ENCODE measurements at regions not wholly inside any gene's neighbourhood (a gene's known extent, or its start where the extent isn't known, plus 50 kb on each side); places are given as distances from the start of the nearest gene placed in this dataset.

DNA sequence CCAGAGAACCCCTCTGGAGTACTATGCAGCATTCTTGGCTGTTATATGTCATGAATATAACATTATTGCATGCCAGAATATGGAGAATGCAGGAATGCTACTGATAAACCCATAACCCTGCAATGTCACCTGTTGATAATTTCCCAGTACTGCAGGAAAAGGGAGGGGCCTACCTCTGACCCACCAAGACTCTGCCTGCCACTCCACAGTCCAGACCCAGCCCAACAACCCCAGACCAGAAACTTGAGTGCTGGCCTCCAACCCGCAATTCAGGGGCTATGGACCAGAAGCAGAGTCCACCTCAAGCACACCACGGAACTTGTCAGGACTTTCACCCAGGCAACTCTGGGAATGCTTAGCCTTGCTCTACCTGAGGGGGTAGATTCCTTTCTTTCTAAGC is 92.9 kb upstream of the WDR44 start:
- Histone ChIP-seq H3K4me1 (replicated peaks in 1 of 4; ENCODE audit: control insufficient read depth in 3 of 4, insufficient read depth in 4 of 4, low read length in 3 of 4) (no peaks in the 10 kb centered on the region), H2BK120ac (replicated peaks; ENCODE audit: low read depth, low read length) (no peak overlapping the region), H3K36me3 (ENCODE audit: control insufficient read depth in 2 of 4, insufficient read depth in 4 of 4, low read length in 3 of 4) (no peaks in the 10 kb centered on the region), H2BK5ac (ENCODE audit: low read depth, low read length) (no peak overlapping the region), H3K56ac (replicated peaks; ENCODE audit: insufficient read length, low read depth, low read length) (no peak overlapping the region), H3K79me1 (ENCODE audit: low read depth, low read length) (no peaks in the 10 kb centered on the region), H3K18ac (ENCODE audit: extremely low read depth, low read length) (no peak overlapping the region), H2BK15ac (ENCODE audit: low read length) (no peak overlapping the region), H2BK12ac (ENCODE audit: low read depth, low read length) (no peak overlapping the region), H3K79me2 (ENCODE audit: control insufficient read depth in 1 of 2, insufficient read depth in 2 of 2, low read length in 2 of 2) (no peaks in the 10 kb centered on the region), H4K8ac (ENCODE audit: extremely low read depth, insufficient read depth, low read length) (no peak overlapping the region), H3K27me3 (replicated peaks in 1 of 4; ENCODE audit: control insufficient read depth in 3 of 4, extremely low read depth in 1 of 4, insufficient read depth in 3 of 4, low read length in 3 of 4) (no peaks in the 10 kb centered on the region), H3K14ac (ENCODE audit: insufficient read length) (no peak overlapping the region), H3K23me2 (ENCODE audit: low read depth, low read length) (no peaks in the 10 kb centered on the region), H3K23ac (ENCODE audit: insufficient read length) (no peak overlapping the region), H3K4me3 (ENCODE audit: extremely low read depth in 1 of 4, insufficient read depth in 2 of 4, low read depth in 3 of 4, low read length in 4 of 4) (no peak overlapping the region), H4K91ac (replicated peaks; ENCODE audit: insufficient read length, low read length) (no peak overlapping the region), H3K9me3 (ENCODE audit: insufficient read depth in 2 of 2, low read depth in 1 of 2, low read length in 1 of 2) (no peaks in the 10 kb centered on the region), H2AFZ (ENCODE audit: low read length) (no peak overlapping the region), H2AK5ac (ENCODE audit: low read depth, low read length) (no peak overlapping the region), H4K5ac (ENCODE audit: insufficient read length, low read depth, low read length) (no peak overlapping the region), H2BK20ac (ENCODE audit: low read length) (no peak overlapping the region), H3K27ac (ENCODE audit: low read depth, low read length) (no peak overlapping the region), H3K4me2 (ENCODE audit: insufficient read depth in 1 of 2, low read depth in 2 of 2, low read length in 2 of 2) (no peak overlapping the region), H3K9ac (replicated peaks in 1 of 4; ENCODE audit: extremely low read depth in 1 of 4, low read depth in 3 of 4, low read length in 3 of 4) (no peak overlapping the region), H4K20me1 (replicated peaks in 1 of 2; ENCODE audit: control insufficient read depth in 1 of 2, insufficient read depth in 2 of 2, low read length in 2 of 2) (no peaks in the 10 kb centered on the region), H3K4ac (replicated peaks; ENCODE audit: insufficient read length, low read depth, low read length) (no peak overlapping the region)
- 100% methylated on average over 1 of the region's 2 CpGs; no CpG with 5 or more reads in 1 of the 2 experiments for WGBS, 2 experiments (ENCODE audit: extremely low coverage in 1 of 2, insufficient coverage in 1 of 2, insufficient read length in 1 of 2, insufficient replicate concordance in 2 of 2, low coverage in 1 of 2, low lambda C conversion rate in 2 of 2, missing lambda C conversion rate in 1 of 2)
- FAIRE-seq = no peak
- ChIA-PET CTCF (ENCODE audit: partially characterized antibody) (no interaction called here), POLR2A (ENCODE audit: partially characterized antibody) (no interaction called here)
- no peak for DNase-seq (ENCODE audit: low read depth in 1 of 2, low spot score in 2 of 2)
- no peak for TF ChIP-seq KDM1A (IDR thresholded peaks at IDR 0.05; ENCODE audit: borderline replicate concordance, low read length)
- no peak for TF ChIP-seq CHD1 (IDR thresholded peaks at IDR 0.05; ENCODE audit: low read depth, low read length)
- no peak for TF ChIP-seq SRF (IDR thresholded peaks at IDR 0.05; ENCODE audit: low read depth, low read length)
- no peak for TF ChIP-seq TEAD4 (IDR thresholded peaks at IDR 0.05; ENCODE audit: low read depth, low read length)
- TF ChIP-seq KDM4A (IDR thresholded peaks at IDR 0.05; ENCODE audit: low read depth, low read length, severe bottlenecking) = no peak
- TF ChIP-seq SP1 (IDR thresholded peaks at IDR 0.05; ENCODE audit: low read depth, low read length) = no peak
- TF ChIP-seq SIN3A (conservative IDR thresholded peaks at IDR 0.05 in 1 of 2, IDR thresholded peaks at IDR 0.05 in 1 of 2; ENCODE audit: low read depth in 1 of 2, low read length in 2 of 2) = no peak
- no peak for TF ChIP-seq GABPA (IDR thresholded peaks at IDR 0.05; ENCODE audit: borderline replicate concordance, insufficient read depth, low read length)
- no peak for TF ChIP-seq ATF3 (IDR thresholded peaks at IDR 0.05; ENCODE audit: insufficient read depth, low read depth, low read length)
- no peak for TF ChIP-seq SP4 (IDR thresholded peaks at IDR 0.05; ENCODE audit: low read length)
- TF ChIP-seq EGR1 (IDR thresholded peaks at IDR 0.05; ENCODE audit: borderline replicate concordance, low read depth, low read length) = no peak
- no peak for TF ChIP-seq BCL11A (IDR thresholded peaks at IDR 0.05; ENCODE audit: low read depth in 2 of 2, low read length in 2 of 2)

All from H1 (cell line).